ENCODE measurements at regions not wholly inside any gene's neighbourhood (a gene's known extent, or its start where the extent isn't known, plus 50 kb on each side); places are given as distances from the start of the nearest gene placed in this dataset.
A peak's percentile ranks its signal among the peaks of the same experiment; 100 is the strongest.
"Not testable (repeated sequence)": the region's sequence is repeated elsewhere in the genome, so short reads cannot be mapped to it uniquely, and the experiment has no call there.

DNA sequence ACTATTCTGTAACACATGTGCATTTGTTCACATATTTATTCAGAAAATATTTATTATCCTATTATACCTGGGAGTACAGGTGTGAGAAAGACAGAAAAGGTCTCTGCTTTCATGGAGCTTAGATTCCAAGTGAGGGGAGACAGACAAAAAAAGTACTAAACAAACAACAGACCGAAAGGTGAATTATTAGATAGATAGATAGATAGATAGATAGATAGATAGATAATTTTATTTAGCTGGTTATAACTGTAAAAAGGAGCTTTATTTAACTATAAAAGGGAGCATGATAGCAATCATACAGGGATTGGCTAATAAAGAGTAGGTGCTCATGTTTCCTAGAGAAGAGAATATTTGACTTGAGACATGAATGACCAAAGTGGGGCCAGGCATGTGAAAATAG, 119.4 kb downstream of the TNFSF18 start:
- no peak for DNase-seq

- DNase-seq, result no peak
Observed at GRCh38 chr1:172931761-172932160, 119.0 kb downstream of the TNFSF18 start.

- no peak for DNase-seq
Observed at GRCh38 chr1:172932981-172933380, 117.8 kb downstream of the TNFSF18 start.

- DNase-seq, result no peak
Observed at GRCh38 chr1:172934417-172934762, 116.4 kb downstream of the TNFSF18 start.

DNA sequence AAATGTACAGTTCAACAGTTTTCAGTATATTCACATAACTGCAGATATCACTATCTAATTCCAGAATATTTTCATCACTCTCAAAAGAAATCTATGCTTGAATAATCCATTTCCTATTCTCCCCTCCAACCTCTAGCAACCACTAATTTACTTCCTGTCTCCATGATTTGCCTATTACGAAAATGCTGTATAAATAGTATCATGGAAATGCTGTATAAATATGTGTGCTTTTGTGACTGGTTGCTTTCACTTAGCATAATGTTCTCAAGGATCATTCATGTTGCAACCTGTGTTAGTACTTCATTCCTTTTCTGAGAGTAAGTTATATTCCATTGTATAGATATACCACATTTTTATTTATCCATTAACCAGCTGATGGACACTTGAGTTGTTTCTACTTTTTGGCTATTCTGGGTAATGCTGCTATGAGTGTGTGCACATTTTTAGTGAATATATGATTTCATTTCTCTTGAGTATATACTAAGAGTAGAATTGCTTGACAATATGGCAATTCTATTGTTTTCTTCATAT, 115.6 kb downstream of the TNFSF18 start:
- DNase-seq, result no peak

DNA sequence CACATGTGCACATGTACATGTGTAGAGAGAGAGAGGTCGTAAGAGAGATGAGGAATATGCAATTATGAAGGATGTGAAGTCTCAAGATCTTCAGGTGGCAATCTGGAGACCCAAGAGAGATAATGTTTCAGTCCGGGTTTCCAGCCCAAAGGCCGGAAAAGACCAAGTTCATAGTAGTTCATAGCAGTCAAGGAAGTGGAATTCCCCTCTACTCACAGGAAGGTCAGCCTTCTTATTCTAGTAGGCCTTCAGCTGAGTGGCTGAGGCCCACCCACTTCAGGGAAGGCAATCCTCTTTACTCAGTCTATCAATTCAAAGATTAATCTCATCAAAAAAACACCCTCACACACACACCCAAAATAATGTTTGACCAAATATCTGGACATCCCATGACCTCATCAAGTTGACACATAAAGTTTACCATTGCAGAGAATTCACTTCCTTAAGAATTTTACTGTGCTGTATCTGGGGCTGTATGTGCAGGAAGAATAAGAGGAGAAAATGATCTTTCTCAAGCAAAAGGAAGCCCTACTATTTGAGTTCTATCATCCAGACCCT, 114.6 kb downstream of the TNFSF18 start:
- DNase-seq, result no peak

GRCh38 chr1:172938681-172939080, 112.1 kb downstream of the TNFSF18 start:
- DNase-seq, result no peak

GRCh38 chr1:172939475-172939874, 111.3 kb downstream of the TNFSF18 start:
- peak; percentile 11 for DNase-seq

DNA sequence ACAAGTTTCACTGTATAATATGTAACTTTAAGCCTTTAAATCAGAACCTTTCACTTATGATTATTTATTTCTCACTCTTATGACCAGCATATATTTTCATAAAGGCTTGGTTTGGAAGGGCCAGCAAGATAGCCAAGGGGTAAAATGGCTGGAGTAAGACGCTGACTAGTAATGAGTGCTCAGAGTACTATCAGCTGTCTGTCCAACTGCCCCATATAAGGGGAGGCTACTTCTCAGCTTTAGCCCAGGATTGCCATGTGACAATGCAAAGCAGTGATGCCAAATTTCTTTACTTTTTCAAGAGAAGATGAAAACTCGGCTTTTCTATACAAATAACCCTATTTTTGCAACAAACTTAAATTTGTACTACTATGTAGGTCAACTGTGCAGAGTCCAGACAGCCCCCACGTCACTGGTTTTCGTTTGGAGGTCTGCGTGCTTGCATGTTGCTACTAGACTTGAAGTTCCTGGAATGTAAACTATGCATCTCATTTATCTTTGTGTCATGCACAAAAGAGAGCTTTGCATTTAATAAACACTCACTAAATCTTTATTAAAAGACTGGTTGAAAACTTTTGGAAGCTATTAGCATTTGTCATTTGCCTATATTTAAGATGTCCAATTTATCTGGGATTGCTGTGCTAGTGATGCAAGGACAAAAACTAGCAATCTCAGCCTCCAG, 110.4 kb downstream of the TNFSF18 start:
- DNase-seq, result no peak

DNA sequence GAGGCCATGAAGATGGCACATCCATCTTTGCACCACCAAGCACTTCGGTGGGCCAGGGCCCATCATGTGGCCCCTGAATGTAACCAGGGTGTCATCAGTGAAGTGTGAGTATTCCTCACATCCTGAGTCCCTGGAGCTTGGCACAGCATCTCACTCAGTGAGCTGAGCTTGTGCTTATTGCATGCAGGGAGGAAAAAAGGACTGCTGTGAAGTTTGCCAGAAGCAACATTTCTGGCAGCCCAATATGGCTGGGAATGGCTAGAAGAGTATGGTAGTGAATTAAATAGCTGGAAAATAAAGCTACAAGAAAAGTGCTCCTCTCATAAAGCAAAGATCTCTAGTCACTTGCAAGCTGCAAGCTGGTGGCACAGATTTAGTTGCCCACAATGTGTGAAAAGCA, 109.3 kb downstream of the TNFSF18 start:
- no peak for DNase-seq

DNA sequence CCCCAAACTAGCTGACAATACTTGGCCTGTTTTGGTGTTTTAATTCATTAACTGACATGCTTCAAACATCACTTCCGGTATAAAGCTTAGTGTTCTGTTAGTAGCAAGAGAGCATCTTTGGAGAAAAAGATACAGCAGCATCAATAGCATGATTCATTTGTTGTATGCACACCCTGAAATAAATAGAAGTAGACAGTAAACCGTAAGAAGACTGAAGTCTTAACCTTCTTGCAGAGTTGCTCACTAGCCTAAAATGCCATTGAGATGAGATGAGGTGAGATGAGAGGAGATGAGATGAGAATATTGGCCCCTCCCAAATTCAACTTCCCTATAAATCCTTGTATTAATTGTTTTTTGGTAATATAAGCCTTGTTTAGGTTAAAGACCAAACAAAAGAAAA, 108.8 kb downstream of the TNFSF18 start:
- no peak for DNase-seq

DNA sequence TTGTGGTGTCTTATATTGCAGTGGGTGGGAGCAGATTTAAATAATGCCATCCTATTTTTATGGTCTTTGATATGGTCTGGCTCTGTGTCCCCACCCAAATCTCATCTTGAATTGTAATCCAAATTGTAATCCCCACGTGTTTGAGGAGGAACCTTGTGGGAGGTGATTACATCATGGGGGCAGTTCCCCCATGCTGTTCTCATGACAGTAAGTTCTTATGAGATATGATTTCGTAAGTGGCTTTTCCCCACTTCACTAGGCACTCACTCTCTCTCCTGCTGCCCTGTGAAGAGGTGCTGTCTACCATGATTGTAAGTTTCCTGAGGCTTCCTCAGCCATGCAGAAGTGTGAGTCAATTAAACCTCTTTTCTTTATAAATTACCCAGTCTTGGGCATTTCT, 107.6 kb downstream of the TNFSF18 start:
- DNase-seq, result not testable (repeated sequence)

DNA sequence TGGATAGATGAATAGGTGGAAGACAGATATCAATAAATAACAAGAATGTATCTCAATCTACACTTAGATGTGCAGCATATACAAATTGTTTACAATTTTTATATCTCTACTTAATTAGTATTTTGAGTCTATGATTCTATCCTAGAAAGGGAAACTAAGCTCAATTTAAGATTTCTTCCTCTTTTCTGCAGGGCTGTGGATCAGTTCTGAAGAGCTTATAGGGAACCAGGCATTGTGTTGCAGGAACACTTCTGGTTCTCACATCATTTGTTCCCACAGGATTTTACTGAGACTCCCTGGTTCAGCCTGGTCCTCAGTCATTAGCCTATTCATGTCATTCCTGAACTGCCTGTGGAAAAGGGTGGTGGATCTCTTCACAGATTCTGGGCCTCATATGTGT, 105.8 kb downstream of the TNFSF18 start:
- no peak for DNase-seq

GRCh38 chr1:172946814-172947507, 103.8 kb downstream of the TNFSF18 start:
- no peak for DNase-seq

DNA sequence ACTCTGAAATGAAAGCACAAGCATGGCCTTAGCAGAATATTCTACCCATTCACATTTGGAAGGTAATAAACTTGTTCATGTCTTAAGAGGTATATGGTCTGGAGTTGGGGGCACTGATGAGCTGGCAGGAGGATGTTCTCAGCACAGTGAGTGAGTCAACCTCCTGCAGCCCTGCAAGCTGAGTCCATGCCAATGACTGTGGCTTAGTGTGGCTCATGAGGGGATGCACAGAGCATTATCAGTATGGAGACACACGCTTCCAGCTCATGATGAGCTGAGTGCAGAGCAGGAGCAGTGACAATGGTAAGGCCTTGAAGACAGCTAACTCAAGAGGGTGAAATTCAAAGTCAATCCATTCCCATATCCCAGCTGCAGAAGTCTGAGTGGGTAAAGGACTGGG, 102.3 kb downstream of the TNFSF18 start:
- peak; percentile 33 for DNase-seq

DNA sequence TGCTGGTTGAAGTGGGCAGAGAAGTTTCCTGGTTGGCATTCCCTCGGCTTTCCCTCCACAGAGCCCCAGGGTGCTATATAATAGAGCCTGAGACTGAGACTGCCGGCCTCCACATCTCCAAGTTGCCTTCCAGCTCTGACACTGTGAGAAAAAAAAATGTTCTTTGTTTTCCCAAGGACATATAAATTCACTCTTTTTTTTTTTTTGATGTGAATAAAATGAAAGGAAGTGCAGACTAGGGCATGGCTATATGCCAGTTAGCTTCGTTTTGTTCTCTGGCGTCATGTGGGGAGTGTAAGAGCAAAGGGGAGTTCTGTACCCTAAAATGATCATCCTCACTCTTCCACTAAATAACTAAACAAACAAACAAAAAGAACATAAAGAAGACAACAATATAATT, 101.6 kb downstream of the TNFSF18 start:
- no peak for DNase-seq

GRCh38 chr1:172950528-172950927, 100.2 kb downstream of the TNFSF18 start:
- DNase-seq, result no peak

GRCh38 chr1:172951730-172952365, 98.9 kb downstream of the TNFSF18 start:
- no peak for DNase-seq

- no peak for DNase-seq
Observed at GRCh38 chr1:172952516-172952915, 98.2 kb downstream of the TNFSF18 start.

- no peak for DNase-seq
Observed at GRCh38 chr1:172954476-172955150, 96.1 kb downstream of the TNFSF18 start.

GRCh38 chr1:172955161-172955815, 95.5 kb downstream of the TNFSF18 start:
- no peak for DNase-seq

DNA sequence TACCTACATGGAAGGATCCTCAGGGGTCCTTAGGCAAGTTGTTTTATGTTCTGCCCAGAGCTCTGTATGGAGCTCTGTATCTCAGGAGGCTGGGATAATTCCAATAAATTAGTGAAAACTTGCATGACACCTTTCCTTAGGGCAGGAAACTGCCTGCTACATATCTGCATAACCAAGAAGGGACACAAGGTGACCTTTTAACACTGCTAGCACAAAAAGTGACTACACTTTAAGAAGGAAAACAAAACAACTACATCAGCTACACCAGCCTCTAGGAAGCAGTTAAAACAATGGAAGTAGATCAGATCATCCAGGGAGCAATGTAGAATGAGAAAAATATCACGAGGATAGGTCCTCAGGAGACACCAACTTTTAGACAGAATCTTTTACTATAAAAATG, 93.9 kb downstream of the TNFSF18 start:
- no peak for DNase-seq

- DNase-seq, result no peak
Observed at GRCh38 chr1:172957491-172957890, 93.2 kb downstream of the TNFSF18 start.

All from hematopoietic multipotent progenitor cell treated with erythropoietin and hydrocortisone succinate and interleukin-3 and kit ligand, for 6 days (in vitro differentiated cells).